ENCODE measurements at regions not wholly inside any gene's neighbourhood (a gene's known extent, or its start where the extent isn't known, plus 50 kb on each side); places are given as distances from the start of the nearest gene placed in this dataset.

DNA sequence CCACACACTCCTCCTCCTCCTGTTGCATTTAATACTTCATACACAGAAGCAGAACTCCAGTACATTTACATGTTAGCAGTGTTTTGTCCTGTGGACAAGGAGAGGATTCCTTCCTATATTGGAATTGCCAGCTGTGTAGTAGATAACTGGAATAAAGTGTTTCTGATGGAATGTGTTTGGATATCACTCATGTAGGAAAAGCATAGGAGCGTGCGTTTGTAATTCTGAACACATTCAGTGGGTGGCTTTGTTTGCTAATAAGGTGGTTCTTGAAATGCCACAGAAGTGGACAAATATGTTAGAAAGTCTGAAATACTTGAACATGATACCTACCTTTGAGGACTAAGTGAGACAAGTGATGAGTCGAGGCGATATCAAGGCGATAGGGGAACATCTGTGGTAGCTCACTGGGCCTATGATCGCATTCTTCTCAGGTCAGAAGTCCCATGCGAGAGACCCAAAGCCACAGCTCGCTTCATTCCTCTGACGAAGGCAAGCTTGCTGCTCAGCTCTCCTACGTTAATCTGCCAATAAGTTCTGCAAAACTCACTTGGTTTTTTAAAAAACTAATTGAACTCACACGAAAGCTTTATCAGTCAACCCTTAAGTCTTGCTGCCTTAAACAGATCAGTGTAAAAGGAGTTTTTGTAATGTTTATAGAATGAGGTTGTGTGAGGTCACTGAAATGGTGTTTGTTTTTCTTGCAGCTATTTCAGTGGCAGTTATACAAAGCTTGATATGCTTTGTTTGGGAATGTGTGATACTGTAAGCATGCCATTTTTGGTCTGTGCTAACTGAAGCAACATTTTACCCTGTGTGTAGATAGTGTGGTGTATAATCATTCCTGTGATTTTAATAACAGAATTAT is 159.9 kb downstream of the SOX4 start:
- Histone ChIP-seq H3K14ac (replicated peaks; ENCODE audit: low read depth, low read length) (peak overlapping the region; percentile 49), H2BK5ac (ENCODE audit: low read depth, low read length, poor library complexity, severe bottlenecking) (peak overlapping the region; percentile 82), H4K20me1 (ENCODE audit: insufficient read depth, low read length) (no peaks in the 10 kb centered on the region), H3K18ac (ENCODE audit: low read depth, low read length) (peak overlapping the region; percentile 30), H3K9ac (ENCODE audit: low read depth, low read length) (no peak overlapping the region), H4K8ac (ENCODE audit: low read depth in 2 of 2, low read length in 2 of 2) (peak overlapping the region in 1 of 2 experiments; percentile 58; a peak in 2 of 4 replicates), H3K4me1 (ENCODE audit: control insufficient read depth, insufficient read depth, low read length) (peaks cover 14% of the 10 kb centered on the region), H3K36me3 (ENCODE audit: control insufficient read depth, insufficient read depth, low read length) (no peaks in the 10 kb centered on the region), H2AK9ac (replicated peaks; ENCODE audit: low read depth, low read length, poor library complexity) (peak overlapping the region; percentile 13), H4K91ac (ENCODE audit: insufficient read depth, low read depth, low read length) (peak overlapping the region; percentile 57), H3K9me3 (ENCODE audit: control insufficient read depth, insufficient read depth, low read length) (no peaks in the 10 kb centered on the region), H3K4me2 (ENCODE audit: low read depth, low read length) (peak overlapping the region; percentile 40), H3K4ac (ENCODE audit: low read depth, low read length) (peak overlapping the region; percentile 82), H4K5ac (ENCODE audit: low read depth, low read length) (peak overlapping the region; percentile 19), H3K23ac (ENCODE audit: low read depth, low read length) (peak overlapping the region; percentile 83), H3K9me1 (ENCODE audit: insufficient read depth, low read length) (peaks cover 11% of the 10 kb centered on the region), H3K56ac (ENCODE audit: extremely low read depth, insufficient read depth, low read length) (no peak overlapping the region), H3K27ac (ENCODE audit: insufficient read depth, low read length) (peak overlapping the region; percentile 64), H2AK5ac (ENCODE audit: low read depth, low read length) (peak overlapping the region; percentile 38), H3K27me3 (ENCODE audit: control insufficient read depth, insufficient read depth, low read length) (no peaks in the 10 kb centered on the region), H2BK20ac (ENCODE audit: low read depth, low read length) (peak overlapping the region; percentile 91), H3K79me1 (ENCODE audit: low read depth in 1 of 2, low read length in 2 of 2) (peaks cover 0 to 27% of the 10 kb centered on the region in 2 experiments; a peak in 2 of 4 replicates), H3K4me3 (ENCODE audit: insufficient read depth, low read depth, low read length) (no peak overlapping the region), H2BK15ac (ENCODE audit: low read depth, low read length) (peak overlapping the region; percentile 4; the same call in 1 of the 3 replicates), H2BK120ac (ENCODE audit: low read depth, low read length) (peak overlapping the region; percentile 85), H2AFZ (replicated peaks; ENCODE audit: low read length, poor library complexity) (peak overlapping the region; percentile 59)
- dilution Hi-C loops (cut with HindIII; ENCODE audit: low sequenced_read_pairs, unreplicated experiment) (no loop called here), intact Hi-C loops (cut with micrococcal nuclease) (no loop called here), in situ Hi-C loops (cut with MboI; ENCODE audit: low sequenced_read_pairs) (no loop called here)
- ChIA-PET CTCF (interaction anchor here (1.4 kb wide), 1 partner anchor 12 kb away, joined by 4 read pairs; no protein-coding TSS in a partner anchor), POLR2A (ENCODE audit: unreplicated experiment) (interaction anchor here (0.6 kb wide), 1 partner anchor 29 kb away, joined by 22 read pairs; no protein-coding TSS in a partner anchor)
- BruUV-seq (replicated peaks) = no TSS peak
- peak; percentile 97 for DNase-seq
- TF ChIP-seq, protein P1, sequence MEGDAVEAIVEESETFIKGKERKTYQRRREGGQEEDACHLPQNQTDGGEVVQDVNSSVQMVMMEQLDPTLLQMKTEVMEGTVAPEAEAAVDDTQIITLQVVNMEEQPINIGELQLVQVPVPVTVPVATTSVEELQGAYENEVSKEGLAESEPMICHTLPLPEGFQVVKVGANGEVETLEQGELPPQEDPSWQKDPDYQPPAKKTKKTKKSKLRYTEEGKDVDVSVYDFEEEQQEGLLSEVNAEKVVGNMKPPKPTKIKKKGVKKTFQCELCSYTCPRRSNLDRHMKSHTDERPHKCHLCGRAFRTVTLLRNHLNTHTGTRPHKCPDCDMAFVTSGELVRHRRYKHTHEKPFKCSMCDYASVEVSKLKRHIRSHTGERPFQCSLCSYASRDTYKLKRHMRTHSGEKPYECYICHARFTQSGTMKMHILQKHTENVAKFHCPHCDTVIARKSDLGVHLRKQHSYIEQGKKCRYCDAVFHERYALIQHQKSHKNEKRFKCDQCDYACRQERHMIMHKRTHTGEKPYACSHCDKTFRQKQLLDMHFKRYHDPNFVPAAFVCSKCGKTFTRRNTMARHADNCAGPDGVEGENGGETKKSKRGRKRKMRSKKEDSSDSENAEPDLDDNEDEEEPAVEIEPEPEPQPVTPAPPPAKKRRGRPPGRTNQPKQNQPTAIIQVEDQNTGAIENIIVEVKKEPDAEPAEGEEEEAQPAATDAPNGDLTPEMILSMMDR (conservative IDR thresholded peaks at IDR 0.05; ENCODE audit: low read depth, low read length) = no peak
- TF ChIP-seq MAFK (IDR thresholded peaks at IDR 0.05; ENCODE audit: low read depth, low read length) = no peak
- TF ChIP-seq, protein P2, sequence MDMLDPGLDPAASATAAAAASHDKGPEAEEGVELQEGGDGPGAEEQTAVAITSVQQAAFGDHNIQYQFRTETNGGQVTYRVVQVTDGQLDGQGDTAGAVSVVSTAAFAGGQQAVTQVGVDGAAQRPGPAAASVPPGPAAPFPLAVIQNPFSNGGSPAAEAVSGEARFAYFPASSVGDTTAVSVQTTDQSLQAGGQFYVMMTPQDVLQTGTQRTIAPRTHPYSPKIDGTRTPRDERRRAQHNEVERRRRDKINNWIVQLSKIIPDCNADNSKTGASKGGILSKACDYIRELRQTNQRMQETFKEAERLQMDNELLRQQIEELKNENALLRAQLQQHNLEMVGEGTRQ (IDR thresholded peaks at IDR 0.05; ENCODE audit: low read depth, low read length) = no peak
- peak; percentile 65 for TF ChIP-seq BHLHE40 (IDR thresholded peaks at IDR 0.05; ENCODE audit: low read depth, low read length)
- no peak for TF ChIP-seq FOS (IDR thresholded peaks at IDR 0.05; ENCODE audit: low read depth, low read length)
- TF ChIP-seq CEBPB (IDR thresholded peaks at IDR 0.05; ENCODE audit: low read depth, low read length) = peak; percentile 79
- TF ChIP-seq RAD21 (IDR thresholded peaks at IDR 0.05; ENCODE audit: low read length) = no peak
- no peak for TF ChIP-seq CHD1 (IDR thresholded peaks at IDR 0.05; ENCODE audit: low read depth, low read length)
- TF ChIP-seq RFX5 (IDR thresholded peaks at IDR 0.05; ENCODE audit: low read depth, low read length) = no peak
- 0 out of 2 replicates have a peak, but pooled peaks have one; percentile 22 for TF ChIP-seq POLR2A (IDR thresholded peaks at IDR 0.05; ENCODE audit: low read depth, low read length)
- TF ChIP-seq MAZ (IDR thresholded peaks at IDR 0.05; ENCODE audit: borderline replicate concordance, low read depth, low read length) = no peak
- TF ChIP-seq RCOR1 (IDR thresholded peaks at IDR 0.05; ENCODE audit: insufficient replicate concordance, low read length) = peak; percentile 30
- TF ChIP-seq, protein P3, sequence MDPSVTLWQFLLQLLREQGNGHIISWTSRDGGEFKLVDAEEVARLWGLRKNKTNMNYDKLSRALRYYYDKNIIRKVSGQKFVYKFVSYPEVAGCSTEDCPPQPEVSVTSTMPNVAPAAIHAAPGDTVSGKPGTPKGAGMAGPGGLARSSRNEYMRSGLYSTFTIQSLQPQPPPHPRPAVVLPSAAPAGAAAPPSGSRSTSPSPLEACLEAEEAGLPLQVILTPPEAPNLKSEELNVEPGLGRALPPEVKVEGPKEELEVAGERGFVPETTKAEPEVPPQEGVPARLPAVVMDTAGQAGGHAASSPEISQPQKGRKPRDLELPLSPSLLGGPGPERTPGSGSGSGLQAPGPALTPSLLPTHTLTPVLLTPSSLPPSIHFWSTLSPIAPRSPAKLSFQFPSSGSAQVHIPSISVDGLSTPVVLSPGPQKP (IDR thresholded peaks at IDR 0.05; ENCODE audit: borderline replicate concordance, low read depth, low read length) = no peak
- peak; percentile 25; the same call in 1 of the 2 replicates for TF ChIP-seq SMC3 (IDR thresholded peaks at IDR 0.05; ENCODE audit: low read depth, low read length)
- WGBS, 2 experiments (ENCODE audit: extremely low coverage in 2 of 2, insufficient read length in 1 of 2) = 0% methylated on average over 3 of the region's 11 CpGs; no CpG with 5 or more reads in 1 of the 2 experiments
- peak; percentile 88 for ATAC-seq (ENCODE audit: low read depth)
